ENCODE measurements at regions not wholly inside any gene's neighbourhood (a gene's known extent, or its start where the extent isn't known, plus 50 kb on each side); places are given as distances from the start of the nearest gene placed in this dataset.

DNA sequence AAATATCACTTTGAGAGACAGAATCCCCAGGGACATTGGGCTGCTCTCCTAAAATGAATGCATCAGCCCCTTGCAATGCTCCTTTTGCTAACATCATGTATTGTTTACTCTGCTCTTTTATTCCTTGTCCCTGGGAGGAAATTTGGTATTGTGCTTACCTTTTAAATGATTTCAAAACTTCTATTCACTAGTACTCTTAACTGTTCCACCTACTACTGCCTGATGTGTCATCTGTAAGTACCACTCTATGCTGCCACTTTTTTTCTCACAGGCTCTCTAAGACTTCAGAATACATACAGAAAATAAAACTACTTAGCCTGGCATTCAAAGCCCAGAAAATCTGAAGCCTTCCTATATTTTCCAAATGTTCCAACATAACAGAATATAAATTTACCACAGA lies 667.2 kb downstream of the BRINP1 start:
- no peaks in the 10 kb centered on the region for H3K27me3 ChIP-seq (ENCODE audit: insufficient read depth, poor library complexity, severe bottlenecking)
- TF ChIP-seq CTCF (IDR thresholded peaks at IDR 0.05; ENCODE audit: insufficient read depth, low read length) (no peak), GABPA (IDR thresholded peaks at IDR 0.05; ENCODE audit: low read depth) (no peak), SPI1 (IDR thresholded peaks at IDR 0.05; ENCODE audit: borderline replicate concordance, low read depth) (no peak), POLR2AphosphoS5 (IDR thresholded peaks at IDR 0.05; ENCODE audit: low read depth) (no peak)
- TF ChIP-seq, protein P1, sequence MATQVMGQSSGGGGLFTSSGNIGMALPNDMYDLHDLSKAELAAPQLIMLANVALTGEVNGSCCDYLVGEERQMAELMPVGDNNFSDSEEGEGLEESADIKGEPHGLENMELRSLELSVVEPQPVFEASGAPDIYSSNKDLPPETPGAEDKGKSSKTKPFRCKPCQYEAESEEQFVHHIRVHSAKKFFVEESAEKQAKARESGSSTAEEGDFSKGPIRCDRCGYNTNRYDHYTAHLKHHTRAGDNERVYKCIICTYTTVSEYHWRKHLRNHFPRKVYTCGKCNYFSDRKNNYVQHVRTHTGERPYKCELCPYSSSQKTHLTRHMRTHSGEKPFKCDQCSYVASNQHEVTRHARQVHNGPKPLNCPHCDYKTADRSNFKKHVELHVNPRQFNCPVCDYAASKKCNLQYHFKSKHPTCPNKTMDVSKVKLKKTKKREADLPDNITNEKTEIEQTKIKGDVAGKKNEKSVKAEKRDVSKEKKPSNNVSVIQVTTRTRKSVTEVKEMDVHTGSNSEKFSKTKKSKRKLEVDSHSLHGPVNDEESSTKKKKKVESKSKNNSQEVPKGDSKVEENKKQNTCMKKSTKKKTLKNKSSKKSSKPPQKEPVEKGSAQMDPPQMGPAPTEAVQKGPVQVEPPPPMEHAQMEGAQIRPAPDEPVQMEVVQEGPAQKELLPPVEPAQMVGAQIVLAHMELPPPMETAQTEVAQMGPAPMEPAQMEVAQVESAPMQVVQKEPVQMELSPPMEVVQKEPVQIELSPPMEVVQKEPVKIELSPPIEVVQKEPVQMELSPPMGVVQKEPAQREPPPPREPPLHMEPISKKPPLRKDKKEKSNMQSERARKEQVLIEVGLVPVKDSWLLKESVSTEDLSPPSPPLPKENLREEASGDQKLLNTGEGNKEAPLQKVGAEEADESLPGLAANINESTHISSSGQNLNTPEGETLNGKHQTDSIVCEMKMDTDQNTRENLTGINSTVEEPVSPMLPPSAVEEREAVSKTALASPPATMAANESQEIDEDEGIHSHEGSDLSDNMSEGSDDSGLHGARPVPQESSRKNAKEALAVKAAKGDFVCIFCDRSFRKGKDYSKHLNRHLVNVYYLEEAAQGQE (IDR thresholded peaks at IDR 0.05; ENCODE audit: insufficient replicate concordance, low read depth) = no peak
- DNase-seq (ENCODE audit: low read depth in 1 of 2, low spot score in 1 of 2) = no peak
- no peak overlapping the region for H3K27ac ChIP-seq (replicated peaks)
- H3K4me3 ChIP-seq (replicated peaks; ENCODE audit: insufficient read depth, low read length) = no peak overlapping the region

- no peak for TF ChIP-seq SPI1 (IDR thresholded peaks at IDR 0.05; ENCODE audit: borderline replicate concordance, low read depth)
- no peak for TF ChIP-seq POLR2AphosphoS5 (IDR thresholded peaks at IDR 0.05; ENCODE audit: low read depth)
- no peaks in the 10 kb centered on the region for H3K27me3 ChIP-seq (ENCODE audit: insufficient read depth, poor library complexity, severe bottlenecking)
Measured at GRCh38 chr9:118711843-118712242, 657.4 kb downstream of the BRINP1 start.

DNA sequence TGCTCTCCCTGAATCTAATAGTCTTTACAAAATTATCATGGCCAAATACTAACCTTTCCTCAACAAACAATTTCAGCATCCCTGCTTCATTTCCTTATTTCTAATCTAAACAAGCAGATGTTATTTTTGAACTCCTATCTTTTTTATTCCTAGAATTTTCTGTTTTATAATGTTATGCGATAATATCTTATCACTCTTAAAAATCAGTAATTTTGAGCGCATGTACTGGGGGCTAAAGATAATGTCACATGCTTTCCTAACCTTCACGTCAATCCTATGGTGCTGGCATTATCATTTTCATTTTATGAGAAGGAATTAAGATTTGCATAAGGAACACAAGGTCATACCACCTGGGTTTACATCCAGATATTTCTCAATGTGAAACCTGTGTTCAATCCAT lies 648.0 kb downstream of the BRINP1 start:
- TF ChIP-seq SPI1 (IDR thresholded peaks at IDR 0.05; ENCODE audit: borderline replicate concordance, low read depth) = no peak
- no peak for TF ChIP-seq POLR2AphosphoS5 (IDR thresholded peaks at IDR 0.05; ENCODE audit: low read depth)
- TF ChIP-seq, protein P1 (IDR thresholded peaks at IDR 0.05; ENCODE audit: insufficient replicate concordance, low read depth) = no peak
- TF ChIP-seq GABPA (IDR thresholded peaks at IDR 0.05; ENCODE audit: low read depth) = no peak
- no peak for TF ChIP-seq CTCF (IDR thresholded peaks at IDR 0.05; ENCODE audit: insufficient read depth, low read length)
- no peaks in the 10 kb centered on the region for H3K27me3 ChIP-seq (ENCODE audit: insufficient read depth, poor library complexity, severe bottlenecking)
- H3K27ac ChIP-seq (replicated peaks) = no peak overlapping the region
- no peak overlapping the region for H3K4me3 ChIP-seq (replicated peaks; ENCODE audit: insufficient read depth, low read length)
- DNase-seq (ENCODE audit: low read depth in 1 of 2, low spot score in 1 of 2) = no peak

More at GRCh38 chr9:118711843-118712242, 657.4 kb downstream of the BRINP1 start:
- Histone ChIP-seq H3K4me3 (replicated peaks; ENCODE audit: insufficient read depth, low read length) (no peak overlapping the region), H3K27ac (replicated peaks) (no peak overlapping the region)
- DNase-seq (ENCODE audit: low read depth in 1 of 2, low spot score in 1 of 2) = no peak

DNA sequence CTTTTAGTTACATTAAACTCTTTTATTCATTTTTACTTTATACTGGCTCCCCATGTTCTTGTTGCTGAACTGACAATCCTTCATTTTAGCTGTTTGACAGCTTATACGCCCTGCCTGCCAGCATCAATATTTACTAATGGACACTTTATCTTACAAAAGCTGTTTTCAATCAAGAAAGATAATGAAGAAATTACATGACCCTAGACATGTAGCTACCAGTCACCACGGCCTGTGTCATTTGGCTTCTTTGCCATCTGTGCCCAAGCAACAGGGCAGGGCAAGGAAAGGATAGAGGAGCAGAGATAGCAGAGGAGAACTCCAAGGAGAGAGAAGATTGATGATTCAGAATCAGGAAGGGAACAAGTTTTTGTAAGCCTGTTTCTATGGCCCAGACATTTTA lies 647.3 kb downstream of the BRINP1 start:
- no peak for DNase-seq (ENCODE audit: low read depth in 1 of 2, low spot score in 1 of 2)
- H3K27ac ChIP-seq (replicated peaks) = no peak overlapping the region
- TF ChIP-seq POLR2AphosphoS5 (IDR thresholded peaks at IDR 0.05; ENCODE audit: low read depth) (no peak), CTCF (IDR thresholded peaks at IDR 0.05; ENCODE audit: insufficient read depth, low read length) (no peak), GABPA (IDR thresholded peaks at IDR 0.05; ENCODE audit: low read depth) (no peak), SPI1 (IDR thresholded peaks at IDR 0.05; ENCODE audit: borderline replicate concordance, low read depth) (no peak)
- TF ChIP-seq, protein P1 (IDR thresholded peaks at IDR 0.05; ENCODE audit: insufficient replicate concordance, low read depth) = no peak
- H3K4me3 ChIP-seq (replicated peaks; ENCODE audit: insufficient read depth, low read length) = no peak overlapping the region
- H3K27me3 ChIP-seq (ENCODE audit: insufficient read depth, poor library complexity, severe bottlenecking) = no peaks in the 10 kb centered on the region

Measured in HL-60 (cell line).